ENCODE measurements at regions not wholly inside any gene's neighbourhood (a gene's known extent, or its start where the extent isn't known, plus 50 kb on each side); places are given as distances from the start of the nearest gene placed in this dataset.

DNA sequence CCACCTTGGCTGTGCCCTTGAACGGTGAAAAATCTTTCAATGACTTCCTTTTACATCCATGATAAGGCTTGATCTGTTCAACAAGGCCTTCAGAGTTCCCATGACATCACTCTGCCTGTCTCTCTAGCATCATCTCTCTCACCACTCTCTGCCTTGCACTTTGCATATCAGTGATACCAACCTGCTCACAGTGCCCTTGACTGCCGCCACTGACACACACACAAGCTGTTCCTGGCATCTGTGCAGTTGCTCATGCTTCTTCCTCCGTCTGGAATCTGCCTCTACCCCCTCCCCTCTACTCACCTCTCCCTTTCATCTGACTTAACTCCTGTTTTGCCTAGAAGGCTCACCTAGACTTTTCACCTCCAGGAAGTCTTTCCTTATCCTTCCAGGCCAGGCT, 79.1 kb upstream of the SEC11C start:
- H3K27ac Mint-ChIP-seq, result no peak overlapping the region
- no peaks in the 10 kb centered on the region for H3K9me3 Mint-ChIP-seq (ENCODE audit: insufficient read depth)

DNA sequence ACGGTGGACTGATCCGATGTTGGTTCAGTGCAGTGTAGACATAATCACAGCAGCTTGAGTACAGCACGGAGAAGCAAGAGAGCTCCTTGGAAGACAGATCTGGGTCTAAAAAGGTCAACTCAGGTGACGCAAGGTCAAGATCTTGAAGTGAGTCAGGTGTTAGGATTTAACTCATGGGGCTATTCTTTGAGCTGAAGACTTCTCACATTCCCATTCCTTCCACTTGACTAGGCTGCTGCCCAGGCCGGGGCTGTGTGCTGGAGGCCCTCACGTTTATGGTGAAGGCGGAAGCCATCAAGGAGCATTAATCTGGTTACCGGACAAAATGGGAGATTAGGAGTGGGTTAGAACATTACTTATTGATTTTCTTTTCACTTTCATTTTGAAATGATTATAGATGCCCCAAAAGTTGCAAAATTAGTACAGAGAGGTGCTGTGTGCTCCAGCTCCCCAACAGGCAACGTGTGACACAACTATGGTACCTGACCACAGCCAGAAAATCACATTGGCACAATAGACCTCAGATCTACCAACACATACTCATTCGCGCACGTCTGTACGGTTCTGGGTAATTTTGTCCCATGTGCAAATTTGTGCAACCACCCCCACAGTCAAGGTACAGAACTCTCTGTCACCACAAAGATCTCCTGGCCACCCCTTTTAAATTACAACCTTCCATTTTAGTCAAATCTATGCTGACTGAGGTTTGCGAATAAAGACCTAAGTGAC, 77.6 kb upstream of the SEC11C start:
- intact Hi-C loops (cut with micrococcal nuclease), result no loop called here
- ATAC-seq (ENCODE audit: low read depth) (no peak), DNase-seq (no peak)
- Histone ChIP-seq H3K4me2 (replicated peaks; ENCODE audit: low read depth, low read length, poor library complexity, severe bottlenecking) (peak overlapping the region; percentile 5), H3K4me3 (ENCODE audit: control extremely low read depth in 1 of 5, extremely low read depth in 1 of 5, insufficient read depth in 1 of 5, low read depth in 2 of 5, low read length in 4 of 5) (no peak overlapping the region), H4K20me1 (ENCODE audit: control insufficient read depth, insufficient read depth, low read length, poor library complexity, severe bottlenecking) (no peaks in the 10 kb centered on the region), H3K36me3 (replicated peaks in 1 of 2; ENCODE audit: control extremely low read depth in 1 of 2, control insufficient read depth in 1 of 2, extremely low read depth in 1 of 2, insufficient read depth in 2 of 2, low read length in 1 of 2) (no peaks in the 10 kb centered on the region), H2AFZ (ENCODE audit: insufficient read depth, low read depth, low read length, poor library complexity, severe bottlenecking) (no peak overlapping the region), H3K9me3 (ENCODE audit: control extremely low read depth in 1 of 3, control insufficient read depth in 2 of 3, insufficient read depth in 1 of 3, low read length in 2 of 3) (no peaks in the 10 kb centered on the region), H3K79me2 (ENCODE audit: control insufficient read depth, insufficient read depth, low read length) (no peaks in the 10 kb centered on the region), H3K9ac (ENCODE audit: low read length) (no peak overlapping the region), H3K4me1 (ENCODE audit: control insufficient read depth in 2 of 2, insufficient read depth in 2 of 2, low read length in 2 of 2) (peaks cover 6 to 19% of the 10 kb centered on the region in 2 donors), H3K27me3 (replicated peaks in 1 of 4; ENCODE audit: control extremely low read depth in 1 of 4, control insufficient read depth in 3 of 4, insufficient read depth in 4 of 4, low read length in 3 of 4) (no peaks in the 10 kb centered on the region), H3K27ac (ENCODE audit: low read length in 2 of 2) (no peak overlapping the region)
- H3K27ac Mint-ChIP-seq, result no peak overlapping the region
- WGBS (ENCODE audit: insufficient coverage), result 96% methylated on average over 7 of the region's 14 CpGs
- POLR2A ChIA-PET, result no interaction called here
- CTCF ChIA-PET, result interaction anchor here (1.5 to 18.8 kb wide), 3 partner anchors 8 to 292 kb away, joined by 13 to 471 read pairs (median 50); no protein-coding TSS in a partner anchor
- H3K4me3 Mint-ChIP-seq, result peak overlapping the region; percentile 4
- no peaks in the 10 kb centered on the region for H3K9me3 Mint-ChIP-seq (ENCODE audit: insufficient read depth)
- TF ChIP-seq, protein P1, sequence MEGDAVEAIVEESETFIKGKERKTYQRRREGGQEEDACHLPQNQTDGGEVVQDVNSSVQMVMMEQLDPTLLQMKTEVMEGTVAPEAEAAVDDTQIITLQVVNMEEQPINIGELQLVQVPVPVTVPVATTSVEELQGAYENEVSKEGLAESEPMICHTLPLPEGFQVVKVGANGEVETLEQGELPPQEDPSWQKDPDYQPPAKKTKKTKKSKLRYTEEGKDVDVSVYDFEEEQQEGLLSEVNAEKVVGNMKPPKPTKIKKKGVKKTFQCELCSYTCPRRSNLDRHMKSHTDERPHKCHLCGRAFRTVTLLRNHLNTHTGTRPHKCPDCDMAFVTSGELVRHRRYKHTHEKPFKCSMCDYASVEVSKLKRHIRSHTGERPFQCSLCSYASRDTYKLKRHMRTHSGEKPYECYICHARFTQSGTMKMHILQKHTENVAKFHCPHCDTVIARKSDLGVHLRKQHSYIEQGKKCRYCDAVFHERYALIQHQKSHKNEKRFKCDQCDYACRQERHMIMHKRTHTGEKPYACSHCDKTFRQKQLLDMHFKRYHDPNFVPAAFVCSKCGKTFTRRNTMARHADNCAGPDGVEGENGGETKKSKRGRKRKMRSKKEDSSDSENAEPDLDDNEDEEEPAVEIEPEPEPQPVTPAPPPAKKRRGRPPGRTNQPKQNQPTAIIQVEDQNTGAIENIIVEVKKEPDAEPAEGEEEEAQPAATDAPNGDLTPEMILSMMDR (IDR thresholded peaks at IDR 0.05), result no peak
- no peak for TF ChIP-seq EZH2 (IDR thresholded peaks at IDR 0.05; ENCODE audit: borderline replicate concordance, insufficient read depth, low read depth, low read length, poor library complexity, severe bottlenecking)
- peaks cover 6% of the 10 kb centered on the region for H3K27me3 Mint-ChIP-seq
- peaks cover 22% of the 10 kb centered on the region for H3K4me1 Mint-ChIP-seq

More for the DNA sequence above, 79.1 kb upstream of the SEC11C start:
- Histone ChIP-seq H3K27me3 (replicated peaks in 1 of 4; ENCODE audit: control extremely low read depth in 1 of 4, control insufficient read depth in 3 of 4, insufficient read depth in 4 of 4, low read length in 3 of 4) (no peaks in the 10 kb centered on the region), H3K36me3 (replicated peaks in 1 of 2; ENCODE audit: control extremely low read depth in 1 of 2, control insufficient read depth in 1 of 2, extremely low read depth in 1 of 2, insufficient read depth in 2 of 2, low read length in 1 of 2) (no peaks in the 10 kb centered on the region), H3K4me3 (ENCODE audit: control extremely low read depth in 1 of 5, extremely low read depth in 1 of 5, insufficient read depth in 1 of 5, low read depth in 2 of 5, low read length in 4 of 5) (no peak overlapping the region), H3K9me3 (ENCODE audit: control extremely low read depth in 1 of 3, control insufficient read depth in 2 of 3, insufficient read depth in 1 of 3, low read length in 2 of 3) (no peaks in the 10 kb centered on the region), H3K79me2 (ENCODE audit: control insufficient read depth, insufficient read depth, low read length) (no peaks in the 10 kb centered on the region), H3K4me2 (replicated peaks; ENCODE audit: low read depth, low read length, poor library complexity, severe bottlenecking) (no peak overlapping the region), H4K20me1 (ENCODE audit: control insufficient read depth, insufficient read depth, low read length, poor library complexity, severe bottlenecking) (no peaks in the 10 kb centered on the region), H3K4me1 (ENCODE audit: control insufficient read depth in 2 of 2, insufficient read depth in 2 of 2, low read length in 2 of 2) (peaks cover 10 to 23% of the 10 kb centered on the region in 2 donors), H3K9ac (ENCODE audit: low read length) (no peak overlapping the region), H2AFZ (ENCODE audit: insufficient read depth, low read depth, low read length, poor library complexity, severe bottlenecking) (no peak overlapping the region), H3K27ac (ENCODE audit: low read length in 2 of 2) (no peak overlapping the region)
- Mint-ChIP-seq H3K27me3 (peaks cover 6% of the 10 kb centered on the region), H3K4me3 (no peak overlapping the region), H3K4me1 (peaks cover 27% of the 10 kb centered on the region)
- CTCF ChIA-PET, result interaction anchor here (1.0 to 18.8 kb wide), 4 partner anchors 10 to 291 kb away, joined by 4 to 471 read pairs (median 48); no protein-coding TSS in a partner anchor
- POLR2A ChIA-PET, result no interaction called here
- ATAC-seq (ENCODE audit: low read depth) (no peak), DNase-seq (no peak)
- no peak for TF ChIP-seq EZH2 (IDR thresholded peaks at IDR 0.05; ENCODE audit: borderline replicate concordance, insufficient read depth, low read depth, low read length, poor library complexity, severe bottlenecking)
- TF ChIP-seq, protein P1 (IDR thresholded peaks at IDR 0.05), result no peak
- intact Hi-C loops (cut with micrococcal nuclease), result no loop called here
- WGBS (ENCODE audit: insufficient coverage), result 71% methylated on average over 3 of the region's 3 CpGs
